GM12874 (cell line): ENCODE measurements at regions not wholly inside any gene's neighbourhood (a gene's known extent, or its start where the extent isn't known, plus 50 kb on each side); places are given as distances from the start of the nearest gene placed in this dataset.

Source experiments
- TF ChIP-seq, protein P1 (sequence below): IDR thresholded peaks from 2 replicates; pipeline ENCODE4 v1.5.1; 2011; ENCODE audit warnings: low read depth, mild to moderate bottlenecking, control low read depth, low read length, moderate library complexity; ENCODE audit not compliant: insufficient read depth

DNA sequence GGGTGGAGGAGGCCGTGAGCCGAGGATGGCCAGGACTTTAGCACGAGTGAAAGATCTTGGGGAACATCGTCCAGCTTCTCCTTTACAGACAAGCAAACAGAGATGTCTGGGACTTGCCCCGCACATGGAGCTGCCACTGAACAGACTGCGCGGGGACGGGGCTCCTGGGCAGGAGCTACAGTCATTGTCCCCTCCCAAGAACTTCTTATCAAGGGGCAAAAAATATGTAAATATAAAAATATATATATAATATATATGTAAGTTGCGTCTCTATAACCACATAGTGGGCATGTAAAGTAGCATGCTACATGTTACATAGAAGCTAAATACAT is 245.0 kb upstream of the SALL3 start:
- TF ChIP-seq, protein P1, sequence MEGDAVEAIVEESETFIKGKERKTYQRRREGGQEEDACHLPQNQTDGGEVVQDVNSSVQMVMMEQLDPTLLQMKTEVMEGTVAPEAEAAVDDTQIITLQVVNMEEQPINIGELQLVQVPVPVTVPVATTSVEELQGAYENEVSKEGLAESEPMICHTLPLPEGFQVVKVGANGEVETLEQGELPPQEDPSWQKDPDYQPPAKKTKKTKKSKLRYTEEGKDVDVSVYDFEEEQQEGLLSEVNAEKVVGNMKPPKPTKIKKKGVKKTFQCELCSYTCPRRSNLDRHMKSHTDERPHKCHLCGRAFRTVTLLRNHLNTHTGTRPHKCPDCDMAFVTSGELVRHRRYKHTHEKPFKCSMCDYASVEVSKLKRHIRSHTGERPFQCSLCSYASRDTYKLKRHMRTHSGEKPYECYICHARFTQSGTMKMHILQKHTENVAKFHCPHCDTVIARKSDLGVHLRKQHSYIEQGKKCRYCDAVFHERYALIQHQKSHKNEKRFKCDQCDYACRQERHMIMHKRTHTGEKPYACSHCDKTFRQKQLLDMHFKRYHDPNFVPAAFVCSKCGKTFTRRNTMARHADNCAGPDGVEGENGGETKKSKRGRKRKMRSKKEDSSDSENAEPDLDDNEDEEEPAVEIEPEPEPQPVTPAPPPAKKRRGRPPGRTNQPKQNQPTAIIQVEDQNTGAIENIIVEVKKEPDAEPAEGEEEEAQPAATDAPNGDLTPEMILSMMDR: no peak

GRCh38 chr18:78735131-78736014 is 244.2 kb upstream of the SALL3 start:
- TF ChIP-seq, protein P1: no peak

DNA sequence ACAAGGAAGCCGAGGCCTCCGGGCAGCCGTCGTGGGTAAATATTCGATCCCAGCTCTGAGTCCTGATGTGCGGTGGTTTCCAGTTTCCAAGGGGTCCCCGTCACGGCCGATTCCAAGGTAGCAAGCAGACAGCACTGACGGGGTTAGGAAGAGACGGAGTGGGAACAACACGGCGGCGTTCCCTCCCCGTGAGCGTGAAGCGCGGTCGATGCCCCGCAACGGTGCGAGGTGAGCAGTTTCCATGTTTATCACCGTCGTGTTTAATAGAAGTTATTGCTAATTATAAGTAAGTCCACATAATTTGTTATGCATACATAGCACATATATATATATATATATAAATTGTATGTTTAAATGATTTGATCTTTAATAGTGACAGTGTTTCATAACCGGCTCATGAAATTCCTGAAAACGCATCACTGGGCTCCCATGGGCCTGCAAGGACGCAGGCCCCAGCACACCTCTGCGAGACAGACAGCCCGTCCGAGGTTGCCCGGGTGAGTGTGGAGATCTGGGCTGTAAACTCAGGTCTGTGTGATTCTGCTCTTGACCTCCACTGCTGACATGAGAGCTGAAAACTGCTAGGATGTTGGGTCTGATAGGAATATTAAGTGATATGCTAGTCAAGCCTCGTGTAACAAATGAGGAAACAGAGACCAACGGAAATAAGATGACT is 243.5 kb upstream of the SALL3 start:
- TF ChIP-seq, protein P1: no peak

DNA sequence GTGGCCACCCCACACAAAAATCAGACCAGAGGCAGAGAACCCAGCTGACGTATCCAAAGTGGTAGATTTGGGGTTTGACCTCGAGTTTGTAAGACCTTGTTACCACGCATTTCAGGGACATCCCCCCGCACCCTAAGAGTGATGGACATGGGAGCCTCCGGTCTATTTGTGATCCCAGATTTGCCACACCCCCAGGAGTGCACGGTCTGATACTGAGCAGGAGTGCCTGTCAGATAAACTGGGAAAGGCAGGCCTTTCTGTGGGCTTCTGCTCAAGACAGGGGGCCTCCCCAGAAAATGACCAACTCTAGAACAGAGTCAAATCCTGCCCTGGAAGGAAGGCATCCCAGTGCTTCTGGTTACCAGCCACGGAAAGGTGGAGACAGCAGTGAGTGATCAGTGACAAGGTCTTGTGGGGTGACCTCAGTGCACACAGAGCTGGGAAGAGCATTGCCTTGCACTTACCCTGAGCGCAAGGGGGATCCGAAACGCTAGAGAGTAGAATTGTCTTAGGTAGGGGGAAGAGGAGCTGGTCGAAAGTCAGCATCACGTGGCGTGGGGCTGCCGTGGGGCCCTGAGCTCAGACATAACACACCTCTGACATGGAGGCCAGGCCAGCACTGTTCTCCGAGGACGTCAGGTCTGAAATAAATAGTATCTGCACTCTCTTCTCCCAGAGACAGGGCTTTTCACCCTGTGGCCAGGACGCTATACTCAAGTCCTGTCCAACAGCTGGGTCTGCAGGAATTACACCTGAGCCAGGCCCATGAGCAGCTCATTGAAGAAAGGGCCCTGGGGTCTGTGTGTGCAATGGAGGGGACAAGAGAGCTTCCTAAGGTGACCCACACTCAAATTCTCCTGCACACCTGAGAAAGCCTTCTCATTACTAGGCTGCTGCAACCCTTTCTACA is 242.4 kb upstream of the SALL3 start:
- TF ChIP-seq, protein P1: no peak

GRCh38 chr18:78738076-78738690 is 241.4 kb upstream of the SALL3 start:
- TF ChIP-seq, protein P1: no peak

- TF ChIP-seq, protein P1: no peak
These were observed 240.5 kb upstream of the SALL3 start for GRCh38 chr18:78739115-78739514.
